HEK293 (cell line): ENCODE measurements at regions not wholly inside any gene's neighbourhood (a gene's known extent, or its start where the extent isn't known, plus 50 kb on each side); places are given as distances from the start of the nearest gene placed in this dataset.

Source experiments
- CTCF ChIA-PET: fragments of 350-600 bp; formaldehyde crosslinking; extraction: SDS; loops from one replicate; lab custom pipeline; 2021; ENCODE audit warnings: antibody characterized with exemption; lab: Yijun Ruan, JAX
- POLR2A ChIA-PET: fragments of 300-600 bp; formaldehyde crosslinking; extraction: SDS; loops from one replicate; lab custom pipeline; 2020; ENCODE audit warnings: antibody characterized with exemption, inconsistent platforms; lab: Yijun Ruan, JAX
- H3K27ac ChIP-seq: fragments of 200-500 bp; sonication (Bioruptor generic); 2 replicates; pipeline ENCODE4 v1.5.1; 2014; ENCODE audit warnings: low read depth, low read length, control low read depth, inconsistent platforms; ENCODE audit errors: extremely low read depth
- H3K36me3 ChIP-seq, 2 experiments: fragments of 200-500 bp in 1 of 2; sonication (Bioruptor generic) in 1 of 2; 1 replicate in 1 of 2; 2 replicates in 1 of 2; pipeline ENCODE4 v1.5.1; 2014 to 2017; ENCODE audit warnings: inconsistent platforms in 2 of 2, low read length in 2 of 2; ENCODE audit not compliant: control insufficient read depth in 2 of 2, insufficient read depth in 1 of 2
- H3K4me1 ChIP-seq: fragments of 200-500 bp; sonication (Bioruptor generic); 2 replicates; pipeline ENCODE4 v1.5.1; 2014; ENCODE audit warnings: mild to moderate bottlenecking, low read length, inconsistent platforms; ENCODE audit not compliant: control insufficient read depth, insufficient read depth
- H3K4me3 ChIP-seq: 2 replicates; pipeline ENCODE4 v1.5.1; 2011; ENCODE audit warnings: low read depth, mild to moderate bottlenecking, control low read depth, low read length, moderate library complexity
- H3K9me3 ChIP-seq: fragments of 200-500 bp; sonication (Bioruptor generic); 2 replicates; pipeline ENCODE4 v1.5.1; 2014; ENCODE audit warnings: low read depth, low read length, inconsistent platforms; ENCODE audit not compliant: control insufficient read depth, insufficient read depth
- GLI4 ChIP-seq: fragments of 450-650 bp; formaldehyde crosslinking; IDR thresholded peaks from 2 replicates; pipeline ENCODE4 v1.5.1; 2016; ENCODE audit warnings: missing biosample characterization, missing genetic modification characterization
- KLF10 ChIP-seq: fragments of 450-650 bp; IDR thresholded peaks from 2 replicates; pipeline ENCODE4 v1.5.1; 2018; ENCODE audit warnings: missing biosample characterization, mild to moderate bottlenecking, missing genetic modification characterization
- REPIN1 ChIP-seq: fragments of 450-650 bp; formaldehyde crosslinking; IDR thresholded peaks from 2 replicates; pipeline ENCODE4 v1.5.1; 2017; ENCODE audit warnings: missing biosample characterization, missing genetic modification characterization, low read depth
- ZBTB17 ChIP-seq: fragments of 450-650 bp; formaldehyde crosslinking; IDR thresholded peaks from 2 replicates; pipeline ENCODE4 v1.5.1; 2016; ENCODE audit warnings: missing biosample characterization, missing genetic modification characterization
- ZBTB7A ChIP-seq: fragments of 450-650 bp; formaldehyde crosslinking; IDR thresholded peaks from 2 replicates; pipeline ENCODE4 v1.5.1; 2016; ENCODE audit warnings: low read depth, missing biosample characterization, missing genetic modification characterization
- ZBTB8A ChIP-seq: fragments of 450-650 bp; formaldehyde crosslinking; IDR thresholded peaks from 2 replicates; pipeline ENCODE4 v1.5.1; 2016; ENCODE audit warnings: missing biosample characterization, missing genetic modification characterization
- ZIC2 ChIP-seq: fragments of 450-650 bp; formaldehyde crosslinking; IDR thresholded peaks from 2 replicates; pipeline ENCODE4 v1.5.1; 2016; ENCODE audit warnings: missing biosample characterization, missing genetic modification characterization
- ZNF157 ChIP-seq: fragments of 450-650 bp; formaldehyde crosslinking; IDR thresholded peaks from 2 replicates; pipeline ENCODE4 v1.5.1; 2016; ENCODE audit warnings: missing biosample characterization, missing genetic modification characterization
- ZNF19 ChIP-seq: fragments of 450-650 bp; formaldehyde crosslinking; IDR thresholded peaks from 2 replicates; pipeline ENCODE4; 2016; ENCODE audit warnings: missing biosample characterization, missing genetic modification characterization, low read depth
- ZNF280C ChIP-seq: fragments of 450-650 bp; formaldehyde crosslinking; IDR thresholded peaks from 2 replicates; pipeline ENCODE4 v1.5.1; 2016; ENCODE audit warnings: missing biosample characterization, missing genetic modification characterization
- ZNF292 ChIP-seq: fragments of 450-650 bp; formaldehyde crosslinking; IDR thresholded peaks from 2 replicates; pipeline ENCODE4 v1.5.1; 2016; ENCODE audit warnings: low read depth, missing biosample characterization, missing genetic modification characterization, borderline replicate concordance
- ZNF335 ChIP-seq: fragments of 450-650 bp; formaldehyde crosslinking; conservative IDR thresholded peaks from 2 replicates; pipeline ENCODE4 v1.5.1; 2016; ENCODE audit warnings: missing biosample characterization, missing genetic modification characterization
- ZNF423 ChIP-seq: fragments of 450-650 bp; formaldehyde crosslinking; IDR thresholded peaks from 2 replicates; pipeline ENCODE4 v1.5.1; 2016; ENCODE audit warnings: missing biosample characterization, missing genetic modification characterization
- ZNF426 ChIP-seq: fragments of 450-650 bp; formaldehyde crosslinking; IDR thresholded peaks from 2 replicates; pipeline ENCODE4 v1.5.1; 2017; ENCODE audit warnings: missing biosample characterization, missing genetic modification characterization, mild to moderate bottlenecking, inconsistent platforms, moderate library complexity
- ZNF433 ChIP-seq: fragments of 450-650 bp; formaldehyde crosslinking; IDR thresholded peaks from 2 replicates; pipeline ENCODE4 v1.5.1; 2016; ENCODE audit warnings: missing biosample characterization, missing genetic modification characterization, low read depth
- ZNF48 ChIP-seq: fragments of 450-650 bp; formaldehyde crosslinking; IDR thresholded peaks from 2 replicates; pipeline ENCODE4 v1.5.1; 2016; ENCODE audit warnings: missing biosample characterization, missing genetic modification characterization
- ZNF560 ChIP-seq: fragments of 450-650 bp; formaldehyde crosslinking; IDR thresholded peaks from 2 replicates; pipeline ENCODE4 v1.5.1; 2017; ENCODE audit warnings: missing biosample characterization, missing genetic modification characterization, borderline replicate concordance
- ZNF677 ChIP-seq: fragments of 450-650 bp; IDR thresholded peaks from 2 replicates; pipeline ENCODE4 v1.5.0; 2018; ENCODE audit warnings: missing biosample characterization, mild to moderate bottlenecking, missing genetic modification characterization, moderate library complexity
- ZNF776 ChIP-seq: fragments of 450-650 bp; formaldehyde crosslinking; IDR thresholded peaks from 2 replicates; pipeline ENCODE4 v1.5.0; 2017; ENCODE audit warnings: missing biosample characterization, missing genetic modification characterization, borderline replicate concordance
- ZSCAN16 ChIP-seq: fragments of 450-650 bp; formaldehyde crosslinking; IDR thresholded peaks from 2 replicates; pipeline ENCODE4 v1.5.1; 2016; ENCODE audit warnings: missing biosample characterization, missing genetic modification characterization
- TF ChIP-seq, protein P1 (sequence below): sonication (generic); formaldehyde crosslinking; IDR thresholded peaks from 2 replicates; pipeline ENCODE4 v1.8.1; 2022; ENCODE audit warnings: mild to moderate bottlenecking, moderate library complexity, missing genetic modification reagents
- TF ChIP-seq, protein P2 (sequence below): fragments of 450-650 bp; formaldehyde crosslinking; IDR thresholded peaks from 2 replicates; pipeline ENCODE4 v1.5.1; 2017; ENCODE audit warnings: missing biosample characterization, mild to moderate bottlenecking, missing genetic modification characterization, moderate library complexity
- TF ChIP-seq, protein P3 (sequence below): fragments of 450-650 bp; formaldehyde crosslinking; IDR thresholded peaks from 2 replicates; pipeline ENCODE4 v1.5.1; 2016; ENCODE audit warnings: missing biosample characterization, missing genetic modification characterization

DNA sequence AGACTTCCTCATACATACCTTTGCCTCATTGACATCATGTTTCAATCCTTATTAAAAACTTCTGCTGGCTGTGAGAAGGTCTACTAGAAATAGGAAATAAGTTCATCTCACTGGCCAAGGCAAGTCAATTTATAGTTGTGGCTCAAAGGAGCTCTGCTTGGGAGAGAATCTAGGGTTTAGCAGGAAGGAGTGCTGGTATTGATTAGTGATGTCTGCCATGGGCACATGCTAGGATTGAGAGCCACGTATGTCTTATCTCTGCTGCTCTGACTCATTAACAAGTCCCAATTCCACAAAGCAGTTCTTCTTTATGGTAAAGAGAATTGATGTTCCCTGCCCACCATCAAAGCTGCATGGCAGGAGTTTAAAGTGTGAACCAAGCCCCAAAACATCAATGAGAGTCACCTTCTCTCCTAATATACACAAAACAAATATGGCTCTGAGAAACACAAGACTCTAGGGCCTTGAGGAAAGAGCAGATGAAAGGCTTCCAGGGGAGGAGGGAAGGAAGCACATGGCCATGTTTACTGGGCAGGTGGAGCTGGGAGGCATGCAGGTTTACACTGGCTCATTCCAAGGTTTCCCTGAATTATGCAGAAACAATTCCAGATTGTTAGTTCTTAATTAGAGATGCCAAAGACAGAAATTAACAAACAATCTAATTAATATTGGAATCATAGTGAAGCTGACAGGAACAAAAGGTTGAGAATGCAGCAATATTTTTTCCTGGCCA, 931.9 kb upstream of the TMEM132C start:
- no peak for TF ChIP-seq ZNF423 (tag by site-specific recombination)
- Histone ChIP-seq H3K4me1 (no peaks in the 10 kb centered on the region), H3K4me3 (no peak overlapping the region), H3K36me3 (no peaks in the 10 kb centered on the region), H3K27ac (no peak overlapping the region), H3K9me3 (no peaks in the 10 kb centered on the region)
- ChIA-PET POLR2A (no interaction called here), CTCF (interaction anchor here (0.5 kb wide), 1 partner anchor 55 kb away, joined by 4 read pairs; no protein-coding TSS in a partner anchor)

- Histone ChIP-seq H3K9me3 (no peaks in the 10 kb centered on the region), H3K36me3 (no peaks in the 10 kb centered on the region), H3K27ac (no peak overlapping the region), H3K4me1 (no peaks in the 10 kb centered on the region), H3K4me3 (no peak overlapping the region)
- ChIA-PET CTCF (no interaction called here), POLR2A (no interaction called here)
- no peak for TF ChIP-seq ZNF677 (tag by site-specific recombination)
- TF ChIP-seq ZNF280C (tag by site-specific recombination) = no peak
- no peak for TF ChIP-seq ZNF292 (tag by site-specific recombination)
- TF ChIP-seq ZNF48 (tag by site-specific recombination) = no peak
- TF ChIP-seq ZBTB8A (tag by site-specific recombination) = no peak
Observed at GRCh38 chr12:127336416-127336815, 930.6 kb upstream of the TMEM132C start.

DNA sequence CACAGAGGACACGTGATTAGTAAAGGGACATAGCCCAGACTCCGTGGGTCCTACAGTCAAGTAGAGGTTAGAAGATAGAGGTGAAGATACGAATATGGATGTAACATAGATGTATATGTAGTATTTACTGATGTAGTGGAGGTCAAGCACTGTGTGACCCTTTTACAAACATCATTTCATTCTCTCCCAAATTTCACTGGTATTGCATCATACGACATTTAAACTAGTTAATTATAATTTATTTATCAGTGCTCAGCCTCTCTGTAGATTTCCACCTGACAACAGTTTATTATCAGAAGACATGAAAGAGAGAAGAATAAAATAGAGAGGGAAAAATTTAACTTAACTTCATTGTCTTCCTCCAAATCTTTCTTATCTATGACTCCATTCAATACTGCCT, 927.9 kb upstream of the TMEM132C start:
- Histone ChIP-seq H3K9me3 (no peaks in the 10 kb centered on the region), H3K27ac (no peak overlapping the region), H3K4me1 (no peaks in the 10 kb centered on the region), H3K4me3 (no peak overlapping the region), H3K36me3 (no peaks in the 10 kb centered on the region)
- ChIA-PET POLR2A (no interaction called here), CTCF (no interaction called here)
- TF ChIP-seq, protein P1, sequence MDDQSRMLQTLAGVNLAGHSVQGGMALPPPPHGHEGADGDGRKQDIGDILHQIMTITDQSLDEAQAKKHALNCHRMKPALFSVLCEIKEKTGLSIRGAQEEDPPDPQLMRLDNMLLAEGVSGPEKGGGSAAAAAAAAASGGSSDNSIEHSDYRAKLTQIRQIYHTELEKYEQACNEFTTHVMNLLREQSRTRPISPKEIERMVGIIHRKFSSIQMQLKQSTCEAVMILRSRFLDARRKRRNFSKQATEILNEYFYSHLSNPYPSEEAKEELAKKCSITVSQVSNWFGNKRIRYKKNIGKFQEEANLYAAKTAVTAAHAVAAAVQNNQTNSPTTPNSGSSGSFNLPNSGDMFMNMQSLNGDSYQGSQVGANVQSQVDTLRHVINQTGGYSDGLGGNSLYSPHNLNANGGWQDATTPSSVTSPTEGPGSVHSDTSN = no peak
- TF ChIP-seq ZNF433 (tag by site-specific recombination) = no peak
- no peak for TF ChIP-seq ZNF776 (tag by site-specific recombination)
- no peak for TF ChIP-seq ZSCAN16
- no peak for TF ChIP-seq ZNF426 (tag by site-specific recombination)
- no peak for TF ChIP-seq ZNF19 (tag by site-specific recombination)
- no peak for TF ChIP-seq ZNF560 (tag by site-specific recombination)
- TF ChIP-seq ZBTB17 (tag by site-specific recombination) = no peak

GRCh38 chr12:127340381-127340780, 926.6 kb upstream of the TMEM132C start:
- H3K36me3 ChIP-seq = no peaks in the 10 kb centered on the region
- no peaks in the 10 kb centered on the region for H3K4me1 ChIP-seq
- no peaks in the 10 kb centered on the region for H3K9me3 ChIP-seq
- no peak overlapping the region for H3K4me3 ChIP-seq
- ChIA-PET CTCF (no interaction called here), POLR2A (no interaction called here)
- H3K27ac ChIP-seq = no peak overlapping the region
- TF ChIP-seq GLI4 (tag by site-specific recombination) (no peak), REPIN1 (tag by site-specific recombination) (no peak), ZIC2 (tag by site-specific recombination) (no peak), ZBTB7A (tag by site-specific recombination) (no peak), ZNF157 (tag by site-specific recombination) (no peak), ZNF335 (tag by site-specific recombination) (no peak), KLF10 (tag by site-specific recombination) (no peak)
- TF ChIP-seq, protein P2, sequence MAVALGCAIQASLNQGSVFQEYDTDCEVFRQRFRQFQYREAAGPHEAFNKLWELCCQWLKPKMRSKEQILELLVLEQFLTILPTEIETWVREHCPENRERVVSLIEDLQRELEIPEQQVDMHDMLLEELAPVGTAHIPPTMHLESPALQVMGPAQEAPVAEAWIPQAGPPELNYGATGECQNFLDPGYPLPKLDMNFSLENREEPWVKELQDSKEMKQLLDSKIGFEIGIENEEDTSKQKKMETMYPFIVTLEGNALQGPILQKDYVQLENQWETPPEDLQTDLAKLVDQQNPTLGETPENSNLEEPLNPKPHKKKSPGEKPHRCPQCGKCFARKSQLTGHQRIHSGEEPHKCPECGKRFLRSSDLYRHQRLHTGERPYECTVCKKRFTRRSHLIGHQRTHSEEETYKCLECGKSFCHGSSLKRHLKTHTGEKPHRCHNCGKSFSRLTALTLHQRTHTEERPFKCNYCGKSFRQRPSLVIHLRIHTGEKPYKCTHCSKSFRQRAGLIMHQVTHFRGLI = no peak
- TF ChIP-seq, protein P3, sequence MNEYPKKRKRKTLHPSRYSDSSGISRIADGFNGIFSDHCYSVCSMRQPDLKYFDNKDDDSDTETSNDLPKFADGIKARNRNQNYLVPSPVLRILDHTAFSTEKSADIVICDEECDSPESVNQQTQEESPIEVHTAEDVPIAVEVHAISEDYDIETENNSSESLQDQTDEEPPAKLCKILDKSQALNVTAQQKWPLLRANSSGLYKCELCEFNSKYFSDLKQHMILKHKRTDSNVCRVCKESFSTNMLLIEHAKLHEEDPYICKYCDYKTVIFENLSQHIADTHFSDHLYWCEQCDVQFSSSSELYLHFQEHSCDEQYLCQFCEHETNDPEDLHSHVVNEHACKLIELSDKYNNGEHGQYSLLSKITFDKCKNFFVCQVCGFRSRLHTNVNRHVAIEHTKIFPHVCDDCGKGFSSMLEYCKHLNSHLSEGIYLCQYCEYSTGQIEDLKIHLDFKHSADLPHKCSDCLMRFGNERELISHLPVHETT = no peak
